HEK293 (cell line): ENCODE measurements at regions not wholly inside any gene's neighbourhood (a gene's known extent, or its start where the extent isn't known, plus 50 kb on each side); places are given as distances from the start of the nearest gene placed in this dataset.

Experiments used
- HIC1 ChIP-seq: fragments of 450-650 bp; formaldehyde crosslinking; IDR thresholded peaks from 2 replicates; pipeline ENCODE4 v1.5.1; 2016; ENCODE audit warnings: missing biosample characterization, missing genetic modification characterization
- ZNF174 ChIP-seq: fragments of 450-650 bp; formaldehyde crosslinking; IDR thresholded peaks from 2 replicates; pipeline ENCODE4 v1.5.0; 2017; ENCODE audit warnings: missing biosample characterization, mild to moderate bottlenecking, missing genetic modification characterization
- ZNF311 ChIP-seq: fragments of 450-650 bp; formaldehyde crosslinking; IDR thresholded peaks from 2 replicates; pipeline ENCODE4 v1.5.1; 2017; ENCODE audit warnings: missing biosample characterization, missing genetic modification characterization, borderline replicate concordance
- ZNF561 ChIP-seq: fragments of 450-650 bp; IDR thresholded peaks from 2 replicates; pipeline ENCODE4 v1.5.1; 2018; ENCODE audit warnings: missing biosample characterization, missing genetic modification characterization, borderline replicate concordance
- ZNF701 ChIP-seq: fragments of 450-650 bp; formaldehyde crosslinking; IDR thresholded peaks from 2 replicates; pipeline ENCODE4 v1.5.1; 2016; ENCODE audit warnings: missing biosample characterization, missing genetic modification characterization
- TF ChIP-seq, protein P1 (sequence below): fragments of 450-650 bp; formaldehyde crosslinking; IDR thresholded peaks from 2 replicates; pipeline ENCODE4 v1.5.1; 2016; ENCODE audit warnings: missing biosample characterization, missing genetic modification characterization
- TF ChIP-seq, protein P2 (sequence below): IDR thresholded peaks from 2 replicates; pipeline ENCODE4 v1.6.1; 2011; ENCODE audit warnings: mild to moderate bottlenecking, low read depth, low read length, borderline replicate concordance

DNA sequence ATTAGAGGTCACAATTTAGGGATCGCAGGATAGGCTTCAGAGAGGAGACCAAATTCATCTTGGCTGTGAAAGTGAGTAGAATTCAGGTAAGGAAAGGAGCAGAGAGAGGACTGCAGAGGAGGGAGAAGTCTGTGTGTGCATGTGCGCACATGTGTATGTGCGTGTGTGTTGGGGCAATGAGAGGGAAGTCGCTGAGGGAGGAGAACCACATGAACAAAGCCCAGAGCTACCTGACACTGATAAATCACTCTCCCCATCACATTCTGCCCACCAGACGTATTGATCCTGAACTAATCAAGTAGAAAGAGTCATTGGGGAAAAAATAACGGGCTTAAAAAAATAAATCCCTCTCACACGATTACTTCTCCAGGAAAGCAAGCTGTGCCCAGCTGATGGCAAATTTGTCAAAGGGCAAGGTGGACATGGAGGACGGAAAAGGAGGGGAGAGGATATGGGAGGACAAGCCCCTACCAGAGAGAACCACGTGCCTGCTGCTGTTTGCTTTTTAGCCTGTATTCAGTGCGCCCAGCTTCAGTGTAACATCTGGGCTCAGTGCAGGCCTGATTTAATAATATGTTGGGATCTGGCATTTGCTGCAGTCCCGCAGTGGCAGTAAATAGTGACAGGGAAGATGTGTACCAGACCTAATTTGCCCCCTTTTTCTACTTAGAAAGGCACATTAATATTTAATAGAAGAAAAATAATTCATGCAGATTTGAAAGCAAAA, 307.5 kb downstream of the C1D start:
- TF ChIP-seq ZNF174, result no peak
- TF ChIP-seq ZNF701, result no peak
- TF ChIP-seq ZNF311 (tag by site-specific recombination), result no peak
- TF ChIP-seq ZNF561, result no peak
- TF ChIP-seq, protein P1, sequence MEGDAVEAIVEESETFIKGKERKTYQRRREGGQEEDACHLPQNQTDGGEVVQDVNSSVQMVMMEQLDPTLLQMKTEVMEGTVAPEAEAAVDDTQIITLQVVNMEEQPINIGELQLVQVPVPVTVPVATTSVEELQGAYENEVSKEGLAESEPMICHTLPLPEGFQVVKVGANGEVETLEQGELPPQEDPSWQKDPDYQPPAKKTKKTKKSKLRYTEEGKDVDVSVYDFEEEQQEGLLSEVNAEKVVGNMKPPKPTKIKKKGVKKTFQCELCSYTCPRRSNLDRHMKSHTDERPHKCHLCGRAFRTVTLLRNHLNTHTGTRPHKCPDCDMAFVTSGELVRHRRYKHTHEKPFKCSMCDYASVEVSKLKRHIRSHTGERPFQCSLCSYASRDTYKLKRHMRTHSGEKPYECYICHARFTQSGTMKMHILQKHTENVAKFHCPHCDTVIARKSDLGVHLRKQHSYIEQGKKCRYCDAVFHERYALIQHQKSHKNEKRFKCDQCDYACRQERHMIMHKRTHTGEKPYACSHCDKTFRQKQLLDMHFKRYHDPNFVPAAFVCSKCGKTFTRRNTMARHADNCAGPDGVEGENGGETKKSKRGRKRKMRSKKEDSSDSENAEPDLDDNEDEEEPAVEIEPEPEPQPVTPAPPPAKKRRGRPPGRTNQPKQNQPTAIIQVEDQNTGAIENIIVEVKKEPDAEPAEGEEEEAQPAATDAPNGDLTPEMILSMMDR (tag by site-specific recombination), result no peak
- TF ChIP-seq, protein P2, sequence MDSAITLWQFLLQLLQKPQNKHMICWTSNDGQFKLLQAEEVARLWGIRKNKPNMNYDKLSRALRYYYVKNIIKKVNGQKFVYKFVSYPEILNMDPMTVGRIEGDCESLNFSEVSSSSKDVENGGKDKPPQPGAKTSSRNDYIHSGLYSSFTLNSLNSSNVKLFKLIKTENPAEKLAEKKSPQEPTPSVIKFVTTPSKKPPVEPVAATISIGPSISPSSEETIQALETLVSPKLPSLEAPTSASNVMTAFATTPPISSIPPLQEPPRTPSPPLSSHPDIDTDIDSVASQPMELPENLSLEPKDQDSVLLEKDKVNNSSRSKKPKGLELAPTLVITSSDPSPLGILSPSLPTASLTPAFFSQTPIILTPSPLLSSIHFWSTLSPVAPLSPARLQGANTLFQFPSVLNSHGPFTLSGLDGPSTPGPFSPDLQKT, result no peak
- no peak for TF ChIP-seq HIC1 (tag by site-specific recombination)
